Parathyroid adenoma (tissue), 2 donors: ENCODE measurements at regions not wholly inside any gene's neighbourhood (a gene's known extent, or its start where the extent isn't known, plus 50 kb on each side); places are given as distances from the start of the nearest gene placed in this dataset.

ENCODE experiments used
- H2AFZ ChIP-seq: fragments of 300-600 bp; sonication (generic); one replicate; pipeline ENCODE4 v1.7.0; 2017; ENCODE audit warnings: antibody characterized with exemption, mild to moderate bottlenecking
- H3K27ac ChIP-seq: fragments of 300-600 bp; sonication (generic); one replicate; pipeline ENCODE4 v1.7.0; 2017
- H3K27me3 ChIP-seq: fragments of 300-600 bp; sonication (generic); one replicate; pipeline ENCODE4 v1.7.0; 2017; ENCODE audit warnings: low read length; ENCODE audit not compliant: control insufficient read depth, insufficient read depth
- H3K36me3 ChIP-seq: fragments of 300-600 bp; sonication (generic); one replicate; pipeline ENCODE4 v1.7.0; 2017; ENCODE audit warnings: low read length; ENCODE audit not compliant: control insufficient read depth, insufficient read depth
- H3K4me1 ChIP-seq: fragments of 300-600 bp; sonication (generic); one replicate; pipeline ENCODE4 v1.7.0; 2017; ENCODE audit warnings: control low read depth
- H3K4me2 ChIP-seq: fragments of 300-600 bp; sonication (generic); one replicate; pipeline ENCODE4 v1.7.0; 2017; ENCODE audit warnings: low read length
- H3K4me3 ChIP-seq: fragments of 300-600 bp; sonication (generic); one replicate; pipeline ENCODE4 v1.7.0; 2017; ENCODE audit warnings: low read depth, low read length
- H3K79me2 ChIP-seq: fragments of 300-600 bp; sonication (generic); one replicate; pipeline ENCODE4 v1.7.0; 2017; ENCODE audit warnings: control low read depth
- H3K9ac ChIP-seq: fragments of 300-600 bp; sonication (generic); one replicate; pipeline ENCODE4 v1.7.0; 2017; ENCODE audit warnings: mild to moderate bottlenecking
- H3K9me3 ChIP-seq: fragments of 300-600 bp; sonication (generic); one replicate; pipeline ENCODE4 v1.7.0; 2017; ENCODE audit warnings: low read length; ENCODE audit not compliant: control insufficient read depth
- TF ChIP-seq, protein P1 (sequence below): fragments of 300-600 bp; sonication (generic); IDR thresholded peaks from one replicate; pipeline ENCODE4 v1.7.0; 2017; ENCODE audit warnings: antibody characterized with exemption, mild to moderate bottlenecking
- donor health status: primary hyperparathyroidism.

DNA sequence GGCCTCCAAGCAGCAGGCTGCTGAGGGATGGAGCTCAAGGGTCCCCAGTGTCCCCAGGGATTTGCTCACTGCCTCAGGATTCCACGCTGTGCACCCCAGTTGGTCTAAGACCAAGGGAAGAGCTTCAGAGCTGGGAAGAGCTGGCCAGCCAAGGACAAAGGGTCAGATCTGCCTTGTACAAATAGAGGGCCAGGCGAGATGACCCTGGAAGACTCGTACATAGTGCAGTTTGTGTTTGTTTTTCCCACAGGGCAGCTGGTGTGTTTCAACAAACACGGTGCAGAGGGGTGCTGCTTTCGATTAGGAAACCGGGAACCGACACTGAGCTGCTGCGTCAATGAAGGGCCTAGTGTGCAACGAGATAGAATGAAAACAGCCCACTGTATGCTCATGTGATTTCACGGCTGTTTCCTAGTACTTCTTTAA lies 56.1 kb upstream of the TRPM1 start:
- Histone ChIP-seq H3K4me2 (no peak overlapping the region), H3K4me3 (no peak overlapping the region), H3K36me3 (no peaks in the 10 kb centered on the region), H3K27ac (no peak overlapping the region), H2AFZ (no peak overlapping the region), H3K9ac (no peak overlapping the region), H3K4me1 (no peaks in the 10 kb centered on the region), H3K79me2 (no peaks in the 10 kb centered on the region), H3K27me3 (no peaks in the 10 kb centered on the region), H3K9me3 (no peaks in the 10 kb centered on the region)
- TF ChIP-seq, protein P1, sequence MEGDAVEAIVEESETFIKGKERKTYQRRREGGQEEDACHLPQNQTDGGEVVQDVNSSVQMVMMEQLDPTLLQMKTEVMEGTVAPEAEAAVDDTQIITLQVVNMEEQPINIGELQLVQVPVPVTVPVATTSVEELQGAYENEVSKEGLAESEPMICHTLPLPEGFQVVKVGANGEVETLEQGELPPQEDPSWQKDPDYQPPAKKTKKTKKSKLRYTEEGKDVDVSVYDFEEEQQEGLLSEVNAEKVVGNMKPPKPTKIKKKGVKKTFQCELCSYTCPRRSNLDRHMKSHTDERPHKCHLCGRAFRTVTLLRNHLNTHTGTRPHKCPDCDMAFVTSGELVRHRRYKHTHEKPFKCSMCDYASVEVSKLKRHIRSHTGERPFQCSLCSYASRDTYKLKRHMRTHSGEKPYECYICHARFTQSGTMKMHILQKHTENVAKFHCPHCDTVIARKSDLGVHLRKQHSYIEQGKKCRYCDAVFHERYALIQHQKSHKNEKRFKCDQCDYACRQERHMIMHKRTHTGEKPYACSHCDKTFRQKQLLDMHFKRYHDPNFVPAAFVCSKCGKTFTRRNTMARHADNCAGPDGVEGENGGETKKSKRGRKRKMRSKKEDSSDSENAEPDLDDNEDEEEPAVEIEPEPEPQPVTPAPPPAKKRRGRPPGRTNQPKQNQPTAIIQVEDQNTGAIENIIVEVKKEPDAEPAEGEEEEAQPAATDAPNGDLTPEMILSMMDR: no peak

DNA sequence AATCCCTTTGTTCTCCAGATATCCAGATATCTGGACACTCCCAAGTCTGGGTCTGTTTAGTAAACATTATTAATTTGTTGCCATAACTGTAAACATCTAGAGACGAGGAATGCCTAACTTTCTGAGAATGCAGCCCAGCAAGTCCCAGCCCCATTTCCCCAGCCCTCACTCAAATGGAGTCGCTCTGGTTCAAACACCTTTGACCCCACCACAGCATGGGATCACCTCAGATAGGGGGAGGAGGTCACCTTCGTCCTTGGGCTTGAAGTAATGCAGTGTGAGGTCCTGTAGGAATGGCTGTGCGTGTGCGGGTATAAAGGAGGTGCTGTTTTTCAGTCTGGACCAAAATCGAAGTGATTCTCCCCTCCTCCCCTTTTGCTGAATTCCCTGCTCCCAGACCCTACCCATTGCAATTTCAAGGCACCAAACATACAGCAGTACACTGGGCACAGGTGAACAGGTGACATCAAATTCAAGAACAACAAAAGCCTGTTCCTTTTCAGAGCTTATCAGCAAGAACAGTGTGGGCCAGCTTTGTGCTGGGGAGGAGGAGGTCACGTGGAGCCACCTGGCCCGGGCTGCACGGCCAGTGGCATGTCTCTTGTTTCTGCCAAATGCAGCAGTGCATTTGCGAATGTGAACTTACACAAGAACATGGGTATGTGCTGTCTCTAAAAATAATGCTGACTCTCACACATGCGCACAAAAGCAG lies 57.5 kb upstream of the TRPM1 start:
- H3K9ac ChIP-seq: no peak overlapping the region
- H3K27me3 ChIP-seq: no peaks in the 10 kb centered on the region
- H3K36me3 ChIP-seq: no peaks in the 10 kb centered on the region
- H3K4me2 ChIP-seq: no peak overlapping the region
- no peak overlapping the region for H3K4me3 ChIP-seq
- H3K27ac ChIP-seq: no peak overlapping the region
- H3K9me3 ChIP-seq: no peaks in the 10 kb centered on the region
- TF ChIP-seq, protein P1: no peak
- no peaks in the 10 kb centered on the region for H3K4me1 ChIP-seq
- H2AFZ ChIP-seq: no peak overlapping the region
- no peaks in the 10 kb centered on the region for H3K79me2 ChIP-seq

DNA sequence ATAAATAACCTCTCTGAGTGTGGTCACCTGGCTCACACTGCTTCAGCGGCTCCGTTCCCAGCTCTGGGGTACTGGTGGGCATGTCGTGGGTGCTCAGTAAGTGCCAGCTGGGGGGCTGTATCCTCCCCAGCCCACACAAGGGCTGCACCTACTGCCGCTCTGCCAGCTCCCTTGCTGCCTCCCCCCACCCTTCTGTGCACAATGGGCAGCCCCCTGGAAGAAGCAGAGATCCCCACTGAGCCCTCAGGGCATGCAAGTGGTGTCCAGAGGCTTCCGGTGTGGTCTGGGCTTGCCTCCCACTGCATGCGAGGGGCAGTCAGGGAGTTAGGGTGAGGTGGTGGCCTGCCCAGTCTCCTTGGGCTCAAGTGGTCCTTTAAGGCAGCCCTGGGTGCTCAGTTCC lies 58.3 kb upstream of the TRPM1 start:
- no peak overlapping the region for H3K4me3 ChIP-seq
- no peaks in the 10 kb centered on the region for H3K4me1 ChIP-seq
- no peaks in the 10 kb centered on the region for H3K27me3 ChIP-seq
- H3K9me3 ChIP-seq: no peaks in the 10 kb centered on the region
- H2AFZ ChIP-seq: no peak overlapping the region
- H3K27ac ChIP-seq: no peak overlapping the region
- TF ChIP-seq, protein P1: no peak
- H3K9ac ChIP-seq: no peak overlapping the region
- H3K79me2 ChIP-seq: no peaks in the 10 kb centered on the region
- no peaks in the 10 kb centered on the region for H3K36me3 ChIP-seq
- no peak overlapping the region for H3K4me2 ChIP-seq

DNA sequence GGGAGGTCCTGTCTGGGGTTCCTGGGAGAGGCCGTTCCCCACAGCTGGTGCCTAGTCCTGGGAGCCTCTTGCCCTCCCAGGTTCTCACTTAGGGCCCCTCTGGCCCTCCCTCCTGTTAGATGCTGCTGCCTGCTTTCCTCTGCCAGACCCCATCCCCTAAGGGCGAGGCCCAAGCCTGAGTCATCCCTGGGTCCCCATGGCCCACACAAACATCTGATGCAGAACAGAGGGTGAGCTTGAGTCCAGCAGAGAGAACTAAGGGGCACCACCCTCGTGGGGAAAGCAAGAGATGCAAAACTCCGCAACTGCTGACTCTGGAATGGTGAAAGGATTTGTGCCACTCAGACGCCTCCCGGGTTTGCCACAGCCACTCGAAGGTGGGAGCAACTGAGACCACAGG lies 58.8 kb upstream of the TRPM1 start:
- H3K4me3 ChIP-seq: no peak overlapping the region
- H3K4me1 ChIP-seq: no peaks in the 10 kb centered on the region
- H3K27ac ChIP-seq: no peak overlapping the region
- no peak overlapping the region for H2AFZ ChIP-seq
- H3K79me2 ChIP-seq: no peaks in the 10 kb centered on the region
- H3K9me3 ChIP-seq: no peaks in the 10 kb centered on the region
- H3K27me3 ChIP-seq: no peaks in the 10 kb centered on the region
- H3K4me2 ChIP-seq: no peak overlapping the region
- TF ChIP-seq, protein P1: no peak
- no peaks in the 10 kb centered on the region for H3K36me3 ChIP-seq
- H3K9ac ChIP-seq: no peak overlapping the region
